D721Med (cell line): ENCODE measurements at regions not wholly inside any gene's neighbourhood (a gene's known extent, or its start where the extent isn't known, plus 50 kb on each side); places are given as distances from the start of the nearest gene placed in this dataset.

Experiments used
- DNase-seq: peaks from one replicate; pipeline ENCODE4 v3.0.0; 2011; ENCODE audit warnings: low spot score; ENCODE audit not compliant: insufficient read length
- FAIRE-seq: peaks from 2 replicates; lab custom pipeline; 2011; peaks lifted over from hg19 to GRCh38; lab: Jason Lieb, UNC
- TF ChIP-seq, protein P1 (sequence below): IDR thresholded peaks from 2 replicates; pipeline ENCODE4 v1.5.1; 2012; ENCODE audit warnings: mild to moderate bottlenecking, control low read depth; ENCODE audit not compliant: insufficient read depth; ENCODE audit errors: missing control alignments

- TF ChIP-seq, protein P1, sequence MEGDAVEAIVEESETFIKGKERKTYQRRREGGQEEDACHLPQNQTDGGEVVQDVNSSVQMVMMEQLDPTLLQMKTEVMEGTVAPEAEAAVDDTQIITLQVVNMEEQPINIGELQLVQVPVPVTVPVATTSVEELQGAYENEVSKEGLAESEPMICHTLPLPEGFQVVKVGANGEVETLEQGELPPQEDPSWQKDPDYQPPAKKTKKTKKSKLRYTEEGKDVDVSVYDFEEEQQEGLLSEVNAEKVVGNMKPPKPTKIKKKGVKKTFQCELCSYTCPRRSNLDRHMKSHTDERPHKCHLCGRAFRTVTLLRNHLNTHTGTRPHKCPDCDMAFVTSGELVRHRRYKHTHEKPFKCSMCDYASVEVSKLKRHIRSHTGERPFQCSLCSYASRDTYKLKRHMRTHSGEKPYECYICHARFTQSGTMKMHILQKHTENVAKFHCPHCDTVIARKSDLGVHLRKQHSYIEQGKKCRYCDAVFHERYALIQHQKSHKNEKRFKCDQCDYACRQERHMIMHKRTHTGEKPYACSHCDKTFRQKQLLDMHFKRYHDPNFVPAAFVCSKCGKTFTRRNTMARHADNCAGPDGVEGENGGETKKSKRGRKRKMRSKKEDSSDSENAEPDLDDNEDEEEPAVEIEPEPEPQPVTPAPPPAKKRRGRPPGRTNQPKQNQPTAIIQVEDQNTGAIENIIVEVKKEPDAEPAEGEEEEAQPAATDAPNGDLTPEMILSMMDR = no peak
- DNase-seq = no peak
- FAIRE-seq = no peak
These were observed 760.6 kb downstream of the IRX1 start for GRCh38 chr5:4356201-4356600.

DNA sequence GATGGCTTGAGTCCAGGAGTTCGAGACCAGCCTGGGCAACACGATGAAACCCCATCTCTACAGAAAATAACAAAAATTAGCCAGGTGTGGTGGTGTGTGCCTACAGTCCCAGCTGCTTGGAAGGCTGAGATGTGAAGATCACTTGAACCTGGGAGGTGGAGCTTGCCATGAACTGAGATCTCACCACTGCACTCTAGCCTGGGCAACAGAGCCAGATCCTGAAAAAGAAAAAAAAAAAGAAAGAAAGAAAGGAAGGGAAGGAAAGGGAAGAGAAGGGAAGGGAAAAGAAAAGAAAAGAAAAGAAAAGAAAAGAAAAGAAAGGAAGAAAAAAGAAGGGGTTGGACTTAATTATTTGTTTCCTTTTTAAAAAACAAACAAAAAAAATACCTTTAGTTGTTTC is 764.2 kb downstream of the IRX1 start:
- TF ChIP-seq, protein P1 = no peak
- DNase-seq (no peak), FAIRE-seq (no peak)

DNA sequence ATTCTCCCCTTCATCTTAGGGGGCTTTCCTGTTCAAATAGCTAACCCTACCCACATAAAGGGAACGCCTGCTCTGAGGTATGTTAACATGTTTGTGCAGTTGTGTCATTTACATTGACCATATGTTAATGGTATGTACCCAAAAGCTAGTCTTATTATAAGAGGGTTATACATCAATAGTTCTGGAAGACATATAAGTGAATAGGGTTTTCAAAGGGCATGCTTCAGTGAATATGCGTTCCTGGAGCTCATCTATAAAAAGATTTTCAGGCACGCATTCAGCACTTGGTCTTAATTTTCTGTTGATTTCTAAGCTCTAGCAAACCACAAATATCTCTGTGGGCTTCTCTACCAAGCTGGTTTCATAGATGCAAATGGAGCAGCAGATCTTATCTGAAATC is 766.1 kb downstream of the IRX1 start:
- FAIRE-seq (no peak), DNase-seq (no peak)
- TF ChIP-seq, protein P1 = no peak

- DNase-seq (no peak), FAIRE-seq (no peak)
- TF ChIP-seq, protein P1 = no peak
These were observed 766.8 kb downstream of the IRX1 start for GRCh38 chr5:4362411-4362810.

GRCh38 chr5:4363045-4363444 is 767.4 kb downstream of the IRX1 start:
- FAIRE-seq (no peak), DNase-seq (no peak)
- TF ChIP-seq, protein P1 = no peak

- TF ChIP-seq, protein P1 = no peak
- FAIRE-seq = no peak
- no peak for DNase-seq
These were observed 771.0 kb downstream of the IRX1 start for GRCh38 chr5:4366628-4367027.

DNA sequence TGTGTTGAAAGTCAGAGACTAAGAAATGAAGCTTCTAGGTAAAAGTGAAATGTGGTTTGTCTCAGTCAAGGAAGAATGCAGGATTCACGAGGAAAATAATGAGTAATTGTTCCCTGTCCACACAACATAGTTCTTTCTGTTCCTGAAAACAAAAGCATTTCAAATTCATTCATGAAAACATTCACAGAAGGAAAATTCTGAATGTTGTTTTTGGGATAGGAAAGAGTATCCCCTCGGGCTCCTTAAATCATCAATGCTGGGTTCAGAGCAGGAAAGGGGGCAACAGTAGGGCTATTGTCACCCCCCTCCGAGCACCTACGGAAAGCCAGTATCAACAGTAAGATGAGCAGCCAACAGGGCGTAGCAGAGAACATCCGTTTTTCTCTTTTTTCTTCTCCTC is 769.9 kb upstream of the ADAMTS16 start:
- FAIRE-seq (no peak), DNase-seq (no peak)
- TF ChIP-seq, protein P1 = no peak
